GM18505 (cell line): ENCODE measurements at regions not wholly inside any gene's neighbourhood (a gene's known extent, or its start where the extent isn't known, plus 50 kb on each side); places are given as distances from the start of the nearest gene placed in this dataset.

Experiments
- ATAC-seq: cut with Tn5 transposase; IDR thresholded peaks from one replicate; pipeline ENCODE4 v1.9.1; 2021; ENCODE audit not compliant: unreplicated experiment
- POLR2A ChIP-seq: IDR thresholded peaks from 4 replicates; pipeline ENCODE4 v1.6.1; 2011; ENCODE audit warnings: borderline replicate concordance; ENCODE audit not compliant: insufficient read depth, insufficient read length; ENCODE audit errors: extremely low read depth

GRCh38 chr5:163379298-163380155, 57.9 kb upstream of the CCNG1 start:
- TF ChIP-seq POLR2A = no peak
- ATAC-seq = no peak

- TF ChIP-seq POLR2A = no peak
- no peak for ATAC-seq
Observed at GRCh38 chr5:163381832-163382231, 55.6 kb upstream of the CCNG1 start.

GRCh38 chr5:163383754-163384153, 53.6 kb upstream of the CCNG1 start:
- ATAC-seq = no peak
- TF ChIP-seq POLR2A = no peak

- no peak for TF ChIP-seq POLR2A
- no peak for ATAC-seq
Observed at GRCh38 chr5:163384669-163385068, 52.7 kb upstream of the CCNG1 start.

GRCh38 chr5:163385271-163385670, 52.1 kb upstream of the CCNG1 start:
- ATAC-seq = no peak
- TF ChIP-seq POLR2A = no peak

- ATAC-seq = no peak
- no peak for TF ChIP-seq POLR2A
Observed at GRCh38 chr5:163385824-163386223, 51.6 kb upstream of the CCNG1 start.

- no peak for ATAC-seq
- TF ChIP-seq POLR2A = no peak
Observed at GRCh38 chr5:163386352-163386751, 51.0 kb upstream of the CCNG1 start.

- no peak for ATAC-seq
- no peak for TF ChIP-seq POLR2A
Observed at GRCh38 chr5:163387589-163388343, 49.6 kb upstream of the CCNG1 start.
